ENCODE measurements at regions not wholly inside any gene's neighbourhood (a gene's known extent, or its start where the extent isn't known, plus 50 kb on each side); places are given as distances from the start of the nearest gene placed in this dataset.

- Histone ChIP-seq H3K36me3 (ENCODE audit: insufficient read depth, low read length) (no peaks in the 10 kb centered on the region), H3K4me1 (ENCODE audit: insufficient read depth, low read length) (no peaks in the 10 kb centered on the region), H3K27me3 (ENCODE audit: insufficient read depth, low read length) (no peaks in the 10 kb centered on the region), H3K27ac (ENCODE audit: low read depth, low read length) (no peak overlapping the region), H3K9me3 (ENCODE audit: control insufficient read depth in 1 of 2, low read length in 2 of 2) (no peaks in the 10 kb centered on the region), H3K4me3 (ENCODE audit: low read length in 2 of 2) (no peak overlapping the region)
- Mint-ChIP-seq H3K27ac (no peak overlapping the region), H3K36me3 (no peaks in the 10 kb centered on the region), H3K4me1 (no peaks in the 10 kb centered on the region), H3K4me3 (no peak overlapping the region), H3K27me3 (no peaks in the 10 kb centered on the region), H3K9me3 (peaks cover 0 to 7% (median 0%) of the 10 kb centered on the region in 8 donors)
- ChIA-PET CTCF (ENCODE audit: partially characterized antibody) (no interaction called here), POLR2A (ENCODE audit: partially characterized antibody) (no interaction called here)
- no peak for DNase-seq
- intact Hi-C loops (cut with micrococcal nuclease) = no loop called here
Measured at GRCh38 chr10:76644476-76644875, 993.1 kb downstream of the KCNMA1 start.

- H3K4me3 ChIP-seq (ENCODE audit: low read length in 2 of 2) = no peak overlapping the region
- intact Hi-C loops (cut with micrococcal nuclease) = no loop called here
- POLR2A ChIA-PET (ENCODE audit: partially characterized antibody) = no interaction called here
- H3K9me3 ChIP-seq (ENCODE audit: control insufficient read depth in 1 of 2, low read length in 2 of 2) = no peaks in the 10 kb centered on the region
- H3K27ac Mint-ChIP-seq = no peak overlapping the region
- no peaks in the 10 kb centered on the region for H3K36me3 Mint-ChIP-seq
- no peaks in the 10 kb centered on the region for H3K4me1 ChIP-seq (ENCODE audit: insufficient read depth, low read length)
- H3K4me1 Mint-ChIP-seq = no peaks in the 10 kb centered on the region
- H3K27ac ChIP-seq (ENCODE audit: low read depth, low read length) = no peak overlapping the region
- no peaks in the 10 kb centered on the region for H3K36me3 ChIP-seq (ENCODE audit: insufficient read depth, low read length)
- no peaks in the 10 kb centered on the region for H3K27me3 Mint-ChIP-seq
- H3K9me3 Mint-ChIP-seq = peaks cover 0 to 7% (median 0%) of the 10 kb centered on the region in 8 donors
- no peak overlapping the region for H3K4me3 Mint-ChIP-seq
- CTCF ChIA-PET (ENCODE audit: partially characterized antibody) = no interaction called here
- no peak for DNase-seq
- H3K27me3 ChIP-seq (ENCODE audit: insufficient read depth, low read length) = no peaks in the 10 kb centered on the region
Measured at GRCh38 chr10:76643511-76643911, 994.1 kb downstream of the KCNMA1 start.

- CTCF ChIA-PET (ENCODE audit: partially characterized antibody) = no interaction called here
Measured at GRCh38 chr10:76642358-76642757, 995.2 kb downstream of the KCNMA1 start.

GRCh38 chr10:76641215-76641614 is 996.4 kb downstream of the KCNMA1 start:
- Mint-ChIP-seq H3K27me3 (no peaks in the 10 kb centered on the region), H3K4me3 (no peak overlapping the region), H3K4me1 (no peaks in the 10 kb centered on the region), H3K9me3 (peaks cover 0 to 7% (median 0%) of the 10 kb centered on the region in 8 donors), H3K27ac (no peak overlapping the region), H3K36me3 (no peaks in the 10 kb centered on the region)
- Histone ChIP-seq H3K27ac (ENCODE audit: low read depth, low read length) (no peak overlapping the region), H3K27me3 (ENCODE audit: insufficient read depth, low read length) (no peaks in the 10 kb centered on the region), H3K9me3 (ENCODE audit: control insufficient read depth in 1 of 2, low read length in 2 of 2) (no peaks in the 10 kb centered on the region), H3K4me1 (ENCODE audit: insufficient read depth, low read length) (no peaks in the 10 kb centered on the region), H3K36me3 (ENCODE audit: insufficient read depth, low read length) (no peaks in the 10 kb centered on the region), H3K4me3 (ENCODE audit: low read length in 2 of 2) (no peak overlapping the region)
- intact Hi-C loops (cut with micrococcal nuclease) = no loop called here
- POLR2A ChIA-PET (ENCODE audit: partially characterized antibody) = no interaction called here
- no peak for DNase-seq
- CTCF ChIA-PET (ENCODE audit: partially characterized antibody) = no interaction called here

More at GRCh38 chr10:76642358-76642757, 995.2 kb downstream of the KCNMA1 start:
- H3K36me3 ChIP-seq (ENCODE audit: insufficient read depth, low read length) = no peaks in the 10 kb centered on the region
- Mint-ChIP-seq H3K9me3 (peaks cover 0 to 7% (median 0%) of the 10 kb centered on the region in 8 donors), H3K4me1 (no peaks in the 10 kb centered on the region), H3K27me3 (no peaks in the 10 kb centered on the region), H3K4me3 (no peak overlapping the region), H3K27ac (no peak overlapping the region), H3K36me3 (no peaks in the 10 kb centered on the region)
- H3K4me1 ChIP-seq (ENCODE audit: insufficient read depth, low read length) = no peaks in the 10 kb centered on the region
- POLR2A ChIA-PET (ENCODE audit: partially characterized antibody) = no interaction called here
- no peaks in the 10 kb centered on the region for H3K27me3 ChIP-seq (ENCODE audit: insufficient read depth, low read length)
- DNase-seq = no peak
- no peaks in the 10 kb centered on the region for H3K9me3 ChIP-seq (ENCODE audit: control insufficient read depth in 1 of 2, low read length in 2 of 2)
- intact Hi-C loops (cut with micrococcal nuclease) = no loop called here
- no peak overlapping the region for H3K27ac ChIP-seq (ENCODE audit: low read depth, low read length)
- H3K4me3 ChIP-seq (ENCODE audit: low read length in 2 of 2) = no peak overlapping the region

- no peak overlapping the region for H3K4me3 Mint-ChIP-seq
Measured at GRCh38 chr10:76640806-76641205, 996.8 kb downstream of the KCNMA1 start.

GRCh38 chr10:76632767-76633051 is 1004.9 kb downstream of the KCNMA1 start:
- peak overlapping the region in 2 of 8 donors; percentile 8 to 34 for H3K4me3 Mint-ChIP-seq
- POLR2A ChIA-PET (ENCODE audit: partially characterized antibody) = no interaction called here

More at GRCh38 chr10:76640806-76641205, 996.8 kb downstream of the KCNMA1 start:
- CTCF ChIA-PET (ENCODE audit: partially characterized antibody) = no interaction called here
- intact Hi-C loops (cut with micrococcal nuclease) = no loop called here
- H3K36me3 Mint-ChIP-seq = no peaks in the 10 kb centered on the region
- POLR2A ChIA-PET (ENCODE audit: partially characterized antibody) = no interaction called here
- Histone ChIP-seq H3K27me3 (ENCODE audit: insufficient read depth, low read length) (no peaks in the 10 kb centered on the region), H3K27ac (ENCODE audit: low read depth, low read length) (no peak overlapping the region), H3K4me1 (ENCODE audit: insufficient read depth, low read length) (no peaks in the 10 kb centered on the region), H3K36me3 (ENCODE audit: insufficient read depth, low read length) (no peaks in the 10 kb centered on the region), H3K4me3 (ENCODE audit: low read length in 2 of 2) (no peak overlapping the region), H3K9me3 (ENCODE audit: control insufficient read depth in 1 of 2, low read length in 2 of 2) (no peaks in the 10 kb centered on the region)
- H3K4me1 Mint-ChIP-seq = no peaks in the 10 kb centered on the region
- H3K27me3 Mint-ChIP-seq = no peaks in the 10 kb centered on the region
- H3K27ac Mint-ChIP-seq = no peak overlapping the region
- DNase-seq = no peak
- H3K9me3 Mint-ChIP-seq = peaks cover 0 to 7% (median 0%) of the 10 kb centered on the region in 8 donors

GRCh38 chr10:76631884-76632766 is 1005.5 kb downstream of the KCNMA1 start:
- Histone ChIP-seq H3K27ac (ENCODE audit: low read depth, low read length) (no peak overlapping the region), H3K4me1 (ENCODE audit: insufficient read depth, low read length) (no peaks in the 10 kb centered on the region), H3K36me3 (ENCODE audit: insufficient read depth, low read length) (no peaks in the 10 kb centered on the region), H3K9me3 (ENCODE audit: control insufficient read depth in 1 of 2, low read length in 2 of 2) (no peaks in the 10 kb centered on the region), H3K4me3 (ENCODE audit: low read length in 2 of 2) (no peak overlapping the region), H3K27me3 (ENCODE audit: insufficient read depth, low read length) (no peaks in the 10 kb centered on the region)
- Mint-ChIP-seq H3K4me3 (peak overlapping the region in 2 of 8 donors; percentile 34 to 39), H3K36me3 (no peaks in the 10 kb centered on the region), H3K4me1 (no peaks in the 10 kb centered on the region), H3K27ac (peak overlapping the region in 1 of 7 donors; percentile 45), H3K9me3 (peaks cover 0 to 7% (median 0%) of the 10 kb centered on the region in 8 donors), H3K27me3 (no peaks in the 10 kb centered on the region)
- ChIA-PET POLR2A (ENCODE audit: partially characterized antibody) (no interaction called here), CTCF (ENCODE audit: partially characterized antibody) (interaction anchor here (1.1 to 1.4 kb wide), 2 partner anchors 13 kb away, joined by 3 read pairs; no protein-coding TSS in a partner anchor)
- intact Hi-C loops (cut with micrococcal nuclease) = no loop called here
- DNase-seq = no peak

More at GRCh38 chr10:76632767-76633051, 1004.9 kb downstream of the KCNMA1 start:
- Mint-ChIP-seq H3K27me3 (no peaks in the 10 kb centered on the region), H3K4me1 (no peaks in the 10 kb centered on the region), H3K27ac (no peak overlapping the region), H3K9me3 (peaks cover 0 to 7% (median 0%) of the 10 kb centered on the region in 8 donors), H3K36me3 (no peaks in the 10 kb centered on the region)
- no peaks in the 10 kb centered on the region for H3K9me3 ChIP-seq (ENCODE audit: control insufficient read depth in 1 of 2, low read length in 2 of 2)
- intact Hi-C loops (cut with micrococcal nuclease) = no loop called here
- H3K27ac ChIP-seq (ENCODE audit: low read depth, low read length) = no peak overlapping the region
- H3K4me1 ChIP-seq (ENCODE audit: insufficient read depth, low read length) = no peaks in the 10 kb centered on the region
- H3K4me3 ChIP-seq (ENCODE audit: low read length in 2 of 2) = no peak overlapping the region
- no peaks in the 10 kb centered on the region for H3K27me3 ChIP-seq (ENCODE audit: insufficient read depth, low read length)
- no peak for DNase-seq
- H3K36me3 ChIP-seq (ENCODE audit: insufficient read depth, low read length) = no peaks in the 10 kb centered on the region
- CTCF ChIA-PET (ENCODE audit: partially characterized antibody) = no interaction called here
